Body of pancreas (tissue), 4 donors: ENCODE measurements at regions not wholly inside any gene's neighbourhood (a gene's known extent, or its start where the extent isn't known, plus 50 kb on each side); places are given as distances from the start of the nearest gene placed in this dataset.

Experiments
- CTCF ChIP-seq, 7 experiments: fragments of 450-650 bp in 4 of 7; fragments of 200-600 bp in 3 of 7; sonication (generic) in 3 of 7; IDR thresholded peaks; one replicate each; pipeline ENCODE4 v1.5.1; 2016 to 2019; ENCODE audit warnings: antibody characterized with exemption in 7 of 7
- POLR2A ChIP-seq, 3 donors: fragments of 450-650 bp; IDR thresholded peaks; one replicate each; pipeline ENCODE4 v1.6.1; 2016; ENCODE audit warnings: antibody characterized with exemption in 3 of 3, mild to moderate bottlenecking in 2 of 3

GRCh38 chr16:52727441-52727840, 180.5 kb upstream of the TOX3 start:
- no peak for TF ChIP-seq POLR2A (IDR thresholded peaks at IDR 0.05)
- no peak for TF ChIP-seq CTCF (IDR thresholded peaks at IDR 0.05)
